ENCODE measurements at regions not wholly inside any gene's neighbourhood (a gene's known extent, or its start where the extent isn't known, plus 50 kb on each side); places are given as distances from the start of the nearest gene placed in this dataset.

GRCh38 chr7:98506471-98506870 lies 105.6 kb upstream of the BAIAP2L1 start:
- Histone ChIP-seq H3K36me3 (no peaks in the 10 kb centered on the region), H3K27me3 (no peaks in the 10 kb centered on the region), H3K27ac (no peak overlapping the region), H3K4me1 (no peaks in the 10 kb centered on the region), H3K4me3 (no peak overlapping the region), H3K9me3 (no peaks in the 10 kb centered on the region)
- no peak for DNase-seq
- TF ChIP-seq POLR2A (IDR thresholded peaks at IDR 0.05) = no peak
- no peak for TF ChIP-seq CTCF (IDR thresholded peaks at IDR 0.05)

- Histone ChIP-seq H3K27me3 (no peaks in the 10 kb centered on the region), H3K36me3 (no peaks in the 10 kb centered on the region), H3K27ac (no peak overlapping the region), H3K4me1 (no peaks in the 10 kb centered on the region), H3K9me3 (peaks cover 0 to 10% (median 0%) of the 10 kb centered on the region in 4 donors), H3K4me3 (no peak overlapping the region)
- TF ChIP-seq CTCF (IDR thresholded peaks at IDR 0.05) = no peak
- no peak for DNase-seq
Measured at GRCh38 chr7:98500764-98501163, 99.9 kb upstream of the BAIAP2L1 start.

GRCh38 chr7:98496618-98497017 lies 95.7 kb upstream of the BAIAP2L1 start:
- Histone ChIP-seq H3K27ac (no peak overlapping the region), H3K36me3 (no peaks in the 10 kb centered on the region), H3K4me1 (no peaks in the 10 kb centered on the region), H3K9me3 (peaks cover 0 to 10% (median 0%) of the 10 kb centered on the region in 4 donors), H3K27me3 (no peaks in the 10 kb centered on the region), H3K4me3 (no peak overlapping the region)
- TF ChIP-seq CTCF (IDR thresholded peaks at IDR 0.05) (no peak), POLR2A (IDR thresholded peaks at IDR 0.05) (no peak)
- DNase-seq = no peak

- no peak for DNase-seq
- Histone ChIP-seq H3K27me3 (no peaks in the 10 kb centered on the region), H3K27ac (no peak overlapping the region), H3K9me3 (peaks cover 0 to 10% (median 0%) of the 10 kb centered on the region in 4 donors), H3K4me1 (no peaks in the 10 kb centered on the region), H3K36me3 (no peaks in the 10 kb centered on the region), H3K4me3 (no peak overlapping the region)
- TF ChIP-seq CTCF (IDR thresholded peaks at IDR 0.05) = no peak
- no peak for TF ChIP-seq POLR2A (IDR thresholded peaks at IDR 0.05)
Measured at GRCh38 chr7:98495200-98495955, 94.5 kb upstream of the BAIAP2L1 start.

GRCh38 chr7:98493030-98493778 lies 92.3 kb upstream of the BAIAP2L1 start:
- no peak overlapping the region for H3K4me3 ChIP-seq
- H3K9me3 ChIP-seq = peaks cover 0 to 10% (median 0%) of the 10 kb centered on the region in 4 donors
- no peaks in the 10 kb centered on the region for H3K36me3 ChIP-seq
- TF ChIP-seq CTCF (IDR thresholded peaks at IDR 0.05) (no peak), POLR2A (IDR thresholded peaks at IDR 0.05) (no peak)
- no peak for DNase-seq
- H3K27ac ChIP-seq = no peak overlapping the region
- no peaks in the 10 kb centered on the region for H3K27me3 ChIP-seq
- H3K4me1 ChIP-seq = no peaks in the 10 kb centered on the region

Measured in Peyer's patch (tissue), 4 donors.